ENCODE measurements at regions not wholly inside any gene's neighbourhood (a gene's known extent, or its start where the extent isn't known, plus 50 kb on each side); places are given as distances from the start of the nearest gene placed in this dataset.

- TF ChIP-seq CTCF (IDR thresholded peaks at IDR 0.05) (no peak), POLR2A (IDR thresholded peaks at IDR 0.05) (no peak)
Observed at GRCh38 chr6:99030915-99031314, 83.2 kb upstream of the FBXL4 start.
